ENCODE measurements at regions not wholly inside any gene's neighbourhood (a gene's known extent, or its start where the extent isn't known, plus 50 kb on each side); places are given as distances from the start of the nearest gene placed in this dataset.

DNA sequence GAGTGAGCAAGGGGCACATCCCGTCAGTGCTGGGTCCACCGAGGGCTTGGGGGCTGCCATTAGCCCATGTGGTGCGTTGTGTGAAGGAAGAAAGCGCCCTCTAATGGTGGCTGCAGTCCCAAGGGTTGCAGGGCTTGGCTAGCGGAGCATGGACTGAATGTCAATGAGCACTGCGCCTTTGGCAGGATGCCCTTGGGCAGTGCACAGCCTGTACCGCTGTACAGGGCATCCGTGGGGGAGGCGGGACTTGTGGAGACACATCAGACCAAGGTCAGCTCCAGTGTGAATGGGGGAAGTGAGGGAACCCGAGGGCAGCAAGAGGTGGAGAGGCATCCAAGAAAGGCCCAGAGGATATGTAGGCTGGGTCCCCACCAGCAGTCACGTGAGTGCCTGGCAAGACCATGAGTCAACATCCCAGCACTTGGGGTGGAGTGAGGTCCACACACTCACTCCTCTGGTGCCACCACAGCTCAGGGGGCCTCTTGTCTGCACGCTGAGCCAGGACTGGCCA lies 75.5 kb upstream of the MED9 start (continued):
- TF ChIP-seq HMGXB4 (CRISPR knock-in tag; IDR thresholded peaks at IDR 0.05) (no peak), MCM7 (IDR thresholded peaks at IDR 0.05) (no peak), ZBTB43 (CRISPR knock-in tag; IDR thresholded peaks at IDR 0.05) (no peak), BHLHE40 (IDR thresholded peaks at IDR 0.05; ENCODE audit: low read length) (peak; percentile 74), ARID3B (CRISPR knock-in tag; IDR thresholded peaks at IDR 0.05; ENCODE audit: borderline replicate concordance) (no peak), BCOR (IDR thresholded peaks at IDR 0.05) (no peak), HDAC1 (IDR thresholded peaks at IDR 0.05) (no peak), ZNF583 (CRISPR knock-in tag; IDR thresholded peaks at IDR 0.05) (no peak), TGIF2 (CRISPR knock-in tag; IDR thresholded peaks at IDR 0.05) (no peak), KLF6 (CRISPR knock-in tag; IDR thresholded peaks at IDR 0.05; ENCODE audit: borderline replicate concordance) (no peak), HNRNPL (IDR thresholded peaks at IDR 0.05; ENCODE audit: low read depth, low read length) (no peak), EGR1 (conservative IDR thresholded peaks at IDR 0.05) (no peak)
- TF ChIP-seq, protein P1, sequence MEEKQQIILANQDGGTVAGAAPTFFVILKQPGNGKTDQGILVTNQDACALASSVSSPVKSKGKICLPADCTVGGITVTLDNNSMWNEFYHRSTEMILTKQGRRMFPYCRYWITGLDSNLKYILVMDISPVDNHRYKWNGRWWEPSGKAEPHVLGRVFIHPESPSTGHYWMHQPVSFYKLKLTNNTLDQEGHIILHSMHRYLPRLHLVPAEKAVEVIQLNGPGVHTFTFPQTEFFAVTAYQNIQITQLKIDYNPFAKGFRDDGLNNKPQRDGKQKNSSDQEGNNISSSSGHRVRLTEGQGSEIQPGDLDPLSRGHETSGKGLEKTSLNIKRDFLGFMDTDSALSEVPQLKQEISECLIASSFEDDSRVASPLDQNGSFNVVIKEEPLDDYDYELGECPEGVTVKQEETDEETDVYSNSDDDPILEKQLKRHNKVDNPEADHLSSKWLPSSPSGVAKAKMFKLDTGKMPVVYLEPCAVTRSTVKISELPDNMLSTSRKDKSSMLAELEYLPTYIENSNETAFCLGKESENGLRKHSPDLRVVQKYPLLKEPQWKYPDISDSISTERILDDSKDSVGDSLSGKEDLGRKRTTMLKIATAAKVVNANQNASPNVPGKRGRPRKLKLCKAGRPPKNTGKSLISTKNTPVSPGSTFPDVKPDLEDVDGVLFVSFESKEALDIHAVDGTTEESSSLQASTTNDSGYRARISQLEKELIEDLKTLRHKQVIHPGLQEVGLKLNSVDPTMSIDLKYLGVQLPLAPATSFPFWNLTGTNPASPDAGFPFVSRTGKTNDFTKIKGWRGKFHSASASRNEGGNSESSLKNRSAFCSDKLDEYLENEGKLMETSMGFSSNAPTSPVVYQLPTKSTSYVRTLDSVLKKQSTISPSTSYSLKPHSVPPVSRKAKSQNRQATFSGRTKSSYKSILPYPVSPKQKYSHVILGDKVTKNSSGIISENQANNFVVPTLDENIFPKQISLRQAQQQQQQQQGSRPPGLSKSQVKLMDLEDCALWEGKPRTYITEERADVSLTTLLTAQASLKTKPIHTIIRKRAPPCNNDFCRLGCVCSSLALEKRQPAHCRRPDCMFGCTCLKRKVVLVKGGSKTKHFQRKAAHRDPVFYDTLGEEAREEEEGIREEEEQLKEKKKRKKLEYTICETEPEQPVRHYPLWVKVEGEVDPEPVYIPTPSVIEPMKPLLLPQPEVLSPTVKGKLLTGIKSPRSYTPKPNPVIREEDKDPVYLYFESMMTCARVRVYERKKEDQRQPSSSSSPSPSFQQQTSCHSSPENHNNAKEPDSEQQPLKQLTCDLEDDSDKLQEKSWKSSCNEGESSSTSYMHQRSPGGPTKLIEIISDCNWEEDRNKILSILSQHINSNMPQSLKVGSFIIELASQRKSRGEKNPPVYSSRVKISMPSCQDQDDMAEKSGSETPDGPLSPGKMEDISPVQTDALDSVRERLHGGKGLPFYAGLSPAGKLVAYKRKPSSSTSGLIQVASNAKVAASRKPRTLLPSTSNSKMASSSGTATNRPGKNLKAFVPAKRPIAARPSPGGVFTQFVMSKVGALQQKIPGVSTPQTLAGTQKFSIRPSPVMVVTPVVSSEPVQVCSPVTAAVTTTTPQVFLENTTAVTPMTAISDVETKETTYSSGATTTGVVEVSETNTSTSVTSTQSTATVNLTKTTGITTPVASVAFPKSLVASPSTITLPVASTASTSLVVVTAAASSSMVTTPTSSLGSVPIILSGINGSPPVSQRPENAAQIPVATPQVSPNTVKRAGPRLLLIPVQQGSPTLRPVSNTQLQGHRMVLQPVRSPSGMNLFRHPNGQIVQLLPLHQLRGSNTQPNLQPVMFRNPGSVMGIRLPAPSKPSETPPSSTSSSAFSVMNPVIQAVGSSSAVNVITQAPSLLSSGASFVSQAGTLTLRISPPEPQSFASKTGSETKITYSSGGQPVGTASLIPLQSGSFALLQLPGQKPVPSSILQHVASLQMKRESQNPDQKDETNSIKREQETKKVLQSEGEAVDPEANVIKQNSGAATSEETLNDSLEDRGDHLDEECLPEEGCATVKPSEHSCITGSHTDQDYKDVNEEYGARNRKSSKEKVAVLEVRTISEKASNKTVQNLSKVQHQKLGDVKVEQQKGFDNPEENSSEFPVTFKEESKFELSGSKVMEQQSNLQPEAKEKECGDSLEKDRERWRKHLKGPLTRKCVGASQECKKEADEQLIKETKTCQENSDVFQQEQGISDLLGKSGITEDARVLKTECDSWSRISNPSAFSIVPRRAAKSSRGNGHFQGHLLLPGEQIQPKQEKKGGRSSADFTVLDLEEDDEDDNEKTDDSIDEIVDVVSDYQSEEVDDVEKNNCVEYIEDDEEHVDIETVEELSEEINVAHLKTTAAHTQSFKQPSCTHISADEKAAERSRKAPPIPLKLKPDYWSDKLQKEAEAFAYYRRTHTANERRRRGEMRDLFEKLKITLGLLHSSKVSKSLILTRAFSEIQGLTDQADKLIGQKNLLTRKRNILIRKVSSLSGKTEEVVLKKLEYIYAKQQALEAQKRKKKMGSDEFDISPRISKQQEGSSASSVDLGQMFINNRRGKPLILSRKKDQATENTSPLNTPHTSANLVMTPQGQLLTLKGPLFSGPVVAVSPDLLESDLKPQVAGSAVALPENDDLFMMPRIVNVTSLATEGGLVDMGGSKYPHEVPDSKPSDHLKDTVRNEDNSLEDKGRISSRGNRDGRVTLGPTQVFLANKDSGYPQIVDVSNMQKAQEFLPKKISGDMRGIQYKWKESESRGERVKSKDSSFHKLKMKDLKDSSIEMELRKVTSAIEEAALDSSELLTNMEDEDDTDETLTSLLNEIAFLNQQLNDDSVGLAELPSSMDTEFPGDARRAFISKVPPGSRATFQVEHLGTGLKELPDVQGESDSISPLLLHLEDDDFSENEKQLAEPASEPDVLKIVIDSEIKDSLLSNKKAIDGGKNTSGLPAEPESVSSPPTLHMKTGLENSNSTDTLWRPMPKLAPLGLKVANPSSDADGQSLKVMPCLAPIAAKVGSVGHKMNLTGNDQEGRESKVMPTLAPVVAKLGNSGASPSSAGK (IDR thresholded peaks at IDR 0.05), result no peak
